Lung (tissue), 11 donors: ENCODE measurements at regions not wholly inside any gene's neighbourhood (a gene's known extent, or its start where the extent isn't known, plus 50 kb on each side); places are given as distances from the start of the nearest gene placed in this dataset.

Experiments
- ATAC-seq: fragments of 200-7000 bp; cut with Tn5 transposase; one replicate; pipeline ENCODE4 v1.9.1; 2020; ENCODE audit warnings: moderate number of reproducible peaks; ENCODE audit not compliant: insufficient read depth, low FRiP score
- DNase-seq, 3 donors: peaks; one replicate each; pipeline ENCODE4 v3.0.0-alpha.2; 2013 to 2017
- H3K27ac ChIP-seq, 2 donors: one replicate each; pipeline ENCODE4 v1.5.1; 2013; ENCODE audit warnings: mild to moderate bottlenecking in 2 of 2, moderate library complexity in 2 of 2, control low read depth in 1 of 2, inconsistent platforms in 1 of 2, low read depth in 1 of 2, low read length in 1 of 2
- H3K27me3 ChIP-seq, 3 donors: one replicate each; pipeline ENCODE4 v1.5.1; 2013; ENCODE audit warnings: low read length in 2 of 3; ENCODE audit not compliant: control insufficient read depth in 3 of 3, insufficient read depth in 3 of 3
- H3K36me3 ChIP-seq, 4 donors: one replicate each; pipeline ENCODE4 v1.5.1; 2013; ENCODE audit warnings: low read length in 4 of 4, mild to moderate bottlenecking in 1 of 4, moderate library complexity in 1 of 4; ENCODE audit not compliant: control insufficient read depth in 4 of 4, insufficient read depth in 4 of 4
- H3K4me1 ChIP-seq, 5 donors: one replicate each; pipeline ENCODE4 v1.5.1; 2013; ENCODE audit warnings: low read length in 5 of 5, mild to moderate bottlenecking in 2 of 5, moderate library complexity in 1 of 5; ENCODE audit not compliant: control insufficient read depth in 5 of 5, insufficient read depth in 5 of 5
- H3K4me3 ChIP-seq: one replicate; pipeline ENCODE4 v1.5.1; 2013; ENCODE audit warnings: mild to moderate bottlenecking, control low read depth, moderate library complexity
- H3K9ac ChIP-seq, 2 donors: one replicate each; pipeline ENCODE4 v1.5.1; 2013; ENCODE audit warnings: low read length in 2 of 2, control low read depth in 1 of 2; ENCODE audit not compliant: insufficient read depth in 1 of 2
- H3K9me3 ChIP-seq, 4 donors: one replicate each; pipeline ENCODE4 v1.5.1; 2013; ENCODE audit warnings: low read length in 3 of 4, mild to moderate bottlenecking in 1 of 4, moderate library complexity in 1 of 4; ENCODE audit not compliant: control insufficient read depth in 4 of 4, insufficient read depth in 3 of 4
- WGBS, 2 donors: extraction: QIAGEN DNeasy Blood & Tissue Kit; methylation state at CpG; one replicate each; pipeline ENCODE4 v1.1.7; 2013; 5-methylcytosine and 5-hydroxymethylcytosine counted together
- TF ChIP-seq, protein P1 (sequence below): IDR thresholded peaks from 2 replicates; pipeline ENCODE4 v1.5.1; 2012; ENCODE audit warnings: mild to moderate bottlenecking; ENCODE audit errors: control extremely low read depth, extremely low read depth
- donor health status: control.
- donor health status: control.
- donor health status: Bipolar disorder and iron deficiency.
- donor health status: healthy.
- donor health status: DM: yes; HTN: yes; CAD: no.

GRCh38 chr3:23646184-23646920 lies 159.4 kb upstream of the UBE2E1 start:
- no peaks in the 10 kb centered on the region for H3K36me3 ChIP-seq
- H3K27me3 ChIP-seq: no peaks in the 10 kb centered on the region
- H3K9ac ChIP-seq: no peak overlapping the region
- WGBS, 2 donors: 70 to 80% methylated on average over 8 of the region's 8 CpGs
- DNase-seq: no peak
- H3K4me1 ChIP-seq: peaks cover 0 to 8% (median 0%) of the 10 kb centered on the region in 5 donors
- no peak for ATAC-seq
- TF ChIP-seq, protein P1, sequence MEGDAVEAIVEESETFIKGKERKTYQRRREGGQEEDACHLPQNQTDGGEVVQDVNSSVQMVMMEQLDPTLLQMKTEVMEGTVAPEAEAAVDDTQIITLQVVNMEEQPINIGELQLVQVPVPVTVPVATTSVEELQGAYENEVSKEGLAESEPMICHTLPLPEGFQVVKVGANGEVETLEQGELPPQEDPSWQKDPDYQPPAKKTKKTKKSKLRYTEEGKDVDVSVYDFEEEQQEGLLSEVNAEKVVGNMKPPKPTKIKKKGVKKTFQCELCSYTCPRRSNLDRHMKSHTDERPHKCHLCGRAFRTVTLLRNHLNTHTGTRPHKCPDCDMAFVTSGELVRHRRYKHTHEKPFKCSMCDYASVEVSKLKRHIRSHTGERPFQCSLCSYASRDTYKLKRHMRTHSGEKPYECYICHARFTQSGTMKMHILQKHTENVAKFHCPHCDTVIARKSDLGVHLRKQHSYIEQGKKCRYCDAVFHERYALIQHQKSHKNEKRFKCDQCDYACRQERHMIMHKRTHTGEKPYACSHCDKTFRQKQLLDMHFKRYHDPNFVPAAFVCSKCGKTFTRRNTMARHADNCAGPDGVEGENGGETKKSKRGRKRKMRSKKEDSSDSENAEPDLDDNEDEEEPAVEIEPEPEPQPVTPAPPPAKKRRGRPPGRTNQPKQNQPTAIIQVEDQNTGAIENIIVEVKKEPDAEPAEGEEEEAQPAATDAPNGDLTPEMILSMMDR: no peak
- H3K4me3 ChIP-seq: no peak overlapping the region
- no peak overlapping the region for H3K27ac ChIP-seq
- H3K9me3 ChIP-seq: peaks cover 0 to 2% (median 0%) of the 10 kb centered on the region in 4 donors

- WGBS, 2 donors: 95 to 99% methylated on average over 6 of the region's 6 CpGs
- peaks cover 0 to 8% (median 0%) of the 10 kb centered on the region in 5 donors for H3K4me1 ChIP-seq
Measured at GRCh38 chr3:23647706-23648258, 158.0 kb upstream of the UBE2E1 start.

GRCh38 chr3:23648326-23648995 lies 157.3 kb upstream of the UBE2E1 start:
- WGBS, 2 donors: 61 to 71% methylated on average over 5 of the region's 5 CpGs
- ATAC-seq (no peak), DNase-seq (no peak)
- Histone ChIP-seq H3K36me3 (no peaks in the 10 kb centered on the region), H3K4me1 (peaks cover 0 to 8% (median 0%) of the 10 kb centered on the region in 5 donors), H3K27me3 (no peaks in the 10 kb centered on the region), H3K4me3 (no peak overlapping the region), H3K9ac (no peak overlapping the region), H3K9me3 (peaks cover 0 to 2% (median 0%) of the 10 kb centered on the region in 4 donors), H3K27ac (no peak overlapping the region)
- TF ChIP-seq, protein P1: no peak

More at GRCh38 chr3:23647706-23648258, 158.0 kb upstream of the UBE2E1 start:
- Histone ChIP-seq H3K9ac (no peak overlapping the region), H3K4me3 (no peak overlapping the region), H3K27ac (no peak overlapping the region), H3K9me3 (peaks cover 0 to 2% (median 0%) of the 10 kb centered on the region in 4 donors), H3K27me3 (no peaks in the 10 kb centered on the region), H3K36me3 (no peaks in the 10 kb centered on the region)
- ATAC-seq (no peak), DNase-seq (no peak)
- TF ChIP-seq, protein P1: no peak
